ENCODE measurements at regions not wholly inside any gene's neighbourhood (a gene's known extent, or its start where the extent isn't known, plus 50 kb on each side); places are given as distances from the start of the nearest gene placed in this dataset.

DNA sequence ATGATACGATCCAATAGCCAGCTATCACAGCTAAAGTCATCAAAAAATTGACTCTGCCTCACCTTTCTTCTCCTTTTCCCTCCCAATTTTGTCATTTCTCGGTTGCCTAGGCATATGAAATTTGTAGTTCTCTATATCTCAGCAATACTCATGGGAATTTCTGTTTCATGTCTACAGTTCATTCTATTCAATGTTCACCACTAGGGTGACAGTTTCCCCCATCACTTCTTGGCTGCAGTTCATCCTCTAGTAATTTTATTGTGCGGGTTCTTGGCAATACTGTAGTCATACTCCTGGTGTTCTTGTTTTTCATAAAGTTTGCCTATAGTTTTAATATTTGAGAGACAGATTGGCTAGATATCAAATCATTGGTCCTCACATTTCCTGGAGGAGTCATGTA, 872.2 kb upstream of the ID2 start:
- no peak for TF ChIP-seq ZNF530 (tag by site-specific recombination; IDR thresholded peaks at IDR 0.05; ENCODE audit: low read depth)
- TF ChIP-seq, protein P1, sequence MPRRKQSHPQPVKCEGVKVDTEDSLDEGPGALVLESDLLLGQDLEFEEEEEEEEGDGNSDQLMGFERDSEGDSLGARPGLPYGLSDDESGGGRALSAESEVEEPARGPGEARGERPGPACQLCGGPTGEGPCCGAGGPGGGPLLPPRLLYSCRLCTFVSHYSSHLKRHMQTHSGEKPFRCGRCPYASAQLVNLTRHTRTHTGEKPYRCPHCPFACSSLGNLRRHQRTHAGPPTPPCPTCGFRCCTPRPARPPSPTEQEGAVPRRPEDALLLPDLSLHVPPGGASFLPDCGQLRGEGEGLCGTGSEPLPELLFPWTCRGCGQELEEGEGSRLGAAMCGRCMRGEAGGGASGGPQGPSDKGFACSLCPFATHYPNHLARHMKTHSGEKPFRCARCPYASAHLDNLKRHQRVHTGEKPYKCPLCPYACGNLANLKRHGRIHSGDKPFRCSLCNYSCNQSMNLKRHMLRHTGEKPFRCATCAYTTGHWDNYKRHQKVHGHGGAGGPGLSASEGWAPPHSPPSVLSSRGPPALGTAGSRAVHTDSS (tag by site-specific recombination; IDR thresholded peaks at IDR 0.05), result no peak
- TF ChIP-seq, protein P2, sequence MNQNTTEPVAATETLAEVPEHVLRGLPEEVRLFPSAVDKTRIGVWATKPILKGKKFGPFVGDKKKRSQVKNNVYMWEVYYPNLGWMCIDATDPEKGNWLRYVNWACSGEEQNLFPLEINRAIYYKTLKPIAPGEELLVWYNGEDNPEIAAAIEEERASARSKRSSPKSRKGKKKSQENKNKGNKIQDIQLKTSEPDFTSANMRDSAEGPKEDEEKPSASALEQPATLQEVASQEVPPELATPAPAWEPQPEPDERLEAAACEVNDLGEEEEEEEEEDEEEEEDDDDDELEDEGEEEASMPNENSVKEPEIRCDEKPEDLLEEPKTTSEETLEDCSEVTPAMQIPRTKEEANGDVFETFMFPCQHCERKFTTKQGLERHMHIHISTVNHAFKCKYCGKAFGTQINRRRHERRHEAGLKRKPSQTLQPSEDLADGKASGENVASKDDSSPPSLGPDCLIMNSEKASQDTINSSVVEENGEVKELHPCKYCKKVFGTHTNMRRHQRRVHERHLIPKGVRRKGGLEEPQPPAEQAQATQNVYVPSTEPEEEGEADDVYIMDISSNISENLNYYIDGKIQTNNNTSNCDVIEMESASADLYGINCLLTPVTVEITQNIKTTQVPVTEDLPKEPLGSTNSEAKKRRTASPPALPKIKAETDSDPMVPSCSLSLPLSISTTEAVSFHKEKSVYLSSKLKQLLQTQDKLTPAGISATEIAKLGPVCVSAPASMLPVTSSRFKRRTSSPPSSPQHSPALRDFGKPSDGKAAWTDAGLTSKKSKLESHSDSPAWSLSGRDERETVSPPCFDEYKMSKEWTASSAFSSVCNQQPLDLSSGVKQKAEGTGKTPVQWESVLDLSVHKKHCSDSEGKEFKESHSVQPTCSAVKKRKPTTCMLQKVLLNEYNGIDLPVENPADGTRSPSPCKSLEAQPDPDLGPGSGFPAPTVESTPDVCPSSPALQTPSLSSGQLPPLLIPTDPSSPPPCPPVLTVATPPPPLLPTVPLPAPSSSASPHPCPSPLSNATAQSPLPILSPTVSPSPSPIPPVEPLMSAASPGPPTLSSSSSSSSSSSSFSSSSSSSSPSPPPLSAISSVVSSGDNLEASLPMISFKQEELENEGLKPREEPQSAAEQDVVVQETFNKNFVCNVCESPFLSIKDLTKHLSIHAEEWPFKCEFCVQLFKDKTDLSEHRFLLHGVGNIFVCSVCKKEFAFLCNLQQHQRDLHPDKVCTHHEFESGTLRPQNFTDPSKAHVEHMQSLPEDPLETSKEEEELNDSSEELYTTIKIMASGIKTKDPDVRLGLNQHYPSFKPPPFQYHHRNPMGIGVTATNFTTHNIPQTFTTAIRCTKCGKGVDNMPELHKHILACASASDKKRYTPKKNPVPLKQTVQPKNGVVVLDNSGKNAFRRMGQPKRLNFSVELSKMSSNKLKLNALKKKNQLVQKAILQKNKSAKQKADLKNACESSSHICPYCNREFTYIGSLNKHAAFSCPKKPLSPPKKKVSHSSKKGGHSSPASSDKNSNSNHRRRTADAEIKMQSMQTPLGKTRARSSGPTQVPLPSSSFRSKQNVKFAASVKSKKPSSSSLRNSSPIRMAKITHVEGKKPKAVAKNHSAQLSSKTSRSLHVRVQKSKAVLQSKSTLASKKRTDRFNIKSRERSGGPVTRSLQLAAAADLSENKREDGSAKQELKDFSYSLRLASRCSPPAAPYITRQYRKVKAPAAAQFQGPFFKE (tag by site-specific recombination; IDR thresholded peaks at IDR 0.05; ENCODE audit: borderline replicate concordance), result no peak
- TF ChIP-seq ZNF16 (tag by site-specific recombination; IDR thresholded peaks at IDR 0.05; ENCODE audit: low read depth), result no peak
- TF ChIP-seq, protein P3, sequence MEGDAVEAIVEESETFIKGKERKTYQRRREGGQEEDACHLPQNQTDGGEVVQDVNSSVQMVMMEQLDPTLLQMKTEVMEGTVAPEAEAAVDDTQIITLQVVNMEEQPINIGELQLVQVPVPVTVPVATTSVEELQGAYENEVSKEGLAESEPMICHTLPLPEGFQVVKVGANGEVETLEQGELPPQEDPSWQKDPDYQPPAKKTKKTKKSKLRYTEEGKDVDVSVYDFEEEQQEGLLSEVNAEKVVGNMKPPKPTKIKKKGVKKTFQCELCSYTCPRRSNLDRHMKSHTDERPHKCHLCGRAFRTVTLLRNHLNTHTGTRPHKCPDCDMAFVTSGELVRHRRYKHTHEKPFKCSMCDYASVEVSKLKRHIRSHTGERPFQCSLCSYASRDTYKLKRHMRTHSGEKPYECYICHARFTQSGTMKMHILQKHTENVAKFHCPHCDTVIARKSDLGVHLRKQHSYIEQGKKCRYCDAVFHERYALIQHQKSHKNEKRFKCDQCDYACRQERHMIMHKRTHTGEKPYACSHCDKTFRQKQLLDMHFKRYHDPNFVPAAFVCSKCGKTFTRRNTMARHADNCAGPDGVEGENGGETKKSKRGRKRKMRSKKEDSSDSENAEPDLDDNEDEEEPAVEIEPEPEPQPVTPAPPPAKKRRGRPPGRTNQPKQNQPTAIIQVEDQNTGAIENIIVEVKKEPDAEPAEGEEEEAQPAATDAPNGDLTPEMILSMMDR (tag by site-specific recombination; IDR thresholded peaks at IDR 0.05), result no peak
- no peak for TF ChIP-seq ZNF184 (tag by site-specific recombination; IDR thresholded peaks at IDR 0.05)
- TF ChIP-seq SCRT2 (tag by site-specific recombination; IDR thresholded peaks at IDR 0.05), result no peak
- no peak for TF ChIP-seq ZNF292 (tag by site-specific recombination; IDR thresholded peaks at IDR 0.05; ENCODE audit: borderline replicate concordance, low read depth)
- no peak for TF ChIP-seq ZNF174 (tag by site-specific recombination; IDR thresholded peaks at IDR 0.05)
- TF ChIP-seq, protein P4, sequence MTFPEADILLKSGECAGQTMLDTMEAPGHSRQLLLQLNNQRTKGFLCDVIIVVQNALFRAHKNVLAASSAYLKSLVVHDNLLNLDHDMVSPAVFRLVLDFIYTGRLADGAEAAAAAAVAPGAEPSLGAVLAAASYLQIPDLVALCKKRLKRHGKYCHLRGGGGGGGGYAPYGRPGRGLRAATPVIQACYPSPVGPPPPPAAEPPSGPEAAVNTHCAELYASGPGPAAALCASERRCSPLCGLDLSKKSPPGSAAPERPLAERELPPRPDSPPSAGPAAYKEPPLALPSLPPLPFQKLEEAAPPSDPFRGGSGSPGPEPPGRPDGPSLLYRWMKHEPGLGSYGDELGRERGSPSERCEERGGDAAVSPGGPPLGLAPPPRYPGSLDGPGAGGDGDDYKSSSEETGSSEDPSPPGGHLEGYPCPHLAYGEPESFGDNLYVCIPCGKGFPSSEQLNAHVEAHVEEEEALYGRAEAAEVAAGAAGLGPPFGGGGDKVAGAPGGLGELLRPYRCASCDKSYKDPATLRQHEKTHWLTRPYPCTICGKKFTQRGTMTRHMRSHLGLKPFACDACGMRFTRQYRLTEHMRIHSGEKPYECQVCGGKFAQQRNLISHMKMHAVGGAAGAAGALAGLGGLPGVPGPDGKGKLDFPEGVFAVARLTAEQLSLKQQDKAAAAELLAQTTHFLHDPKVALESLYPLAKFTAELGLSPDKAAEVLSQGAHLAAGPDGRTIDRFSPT (tag by site-specific recombination; IDR thresholded peaks at IDR 0.05), result no peak
- no peak for TF ChIP-seq ZNF623 (tag by site-specific recombination; IDR thresholded peaks at IDR 0.05)
- TF ChIP-seq ZNF768 (tag by site-specific recombination; IDR thresholded peaks at IDR 0.05), result no peak
- TF ChIP-seq, protein P5, sequence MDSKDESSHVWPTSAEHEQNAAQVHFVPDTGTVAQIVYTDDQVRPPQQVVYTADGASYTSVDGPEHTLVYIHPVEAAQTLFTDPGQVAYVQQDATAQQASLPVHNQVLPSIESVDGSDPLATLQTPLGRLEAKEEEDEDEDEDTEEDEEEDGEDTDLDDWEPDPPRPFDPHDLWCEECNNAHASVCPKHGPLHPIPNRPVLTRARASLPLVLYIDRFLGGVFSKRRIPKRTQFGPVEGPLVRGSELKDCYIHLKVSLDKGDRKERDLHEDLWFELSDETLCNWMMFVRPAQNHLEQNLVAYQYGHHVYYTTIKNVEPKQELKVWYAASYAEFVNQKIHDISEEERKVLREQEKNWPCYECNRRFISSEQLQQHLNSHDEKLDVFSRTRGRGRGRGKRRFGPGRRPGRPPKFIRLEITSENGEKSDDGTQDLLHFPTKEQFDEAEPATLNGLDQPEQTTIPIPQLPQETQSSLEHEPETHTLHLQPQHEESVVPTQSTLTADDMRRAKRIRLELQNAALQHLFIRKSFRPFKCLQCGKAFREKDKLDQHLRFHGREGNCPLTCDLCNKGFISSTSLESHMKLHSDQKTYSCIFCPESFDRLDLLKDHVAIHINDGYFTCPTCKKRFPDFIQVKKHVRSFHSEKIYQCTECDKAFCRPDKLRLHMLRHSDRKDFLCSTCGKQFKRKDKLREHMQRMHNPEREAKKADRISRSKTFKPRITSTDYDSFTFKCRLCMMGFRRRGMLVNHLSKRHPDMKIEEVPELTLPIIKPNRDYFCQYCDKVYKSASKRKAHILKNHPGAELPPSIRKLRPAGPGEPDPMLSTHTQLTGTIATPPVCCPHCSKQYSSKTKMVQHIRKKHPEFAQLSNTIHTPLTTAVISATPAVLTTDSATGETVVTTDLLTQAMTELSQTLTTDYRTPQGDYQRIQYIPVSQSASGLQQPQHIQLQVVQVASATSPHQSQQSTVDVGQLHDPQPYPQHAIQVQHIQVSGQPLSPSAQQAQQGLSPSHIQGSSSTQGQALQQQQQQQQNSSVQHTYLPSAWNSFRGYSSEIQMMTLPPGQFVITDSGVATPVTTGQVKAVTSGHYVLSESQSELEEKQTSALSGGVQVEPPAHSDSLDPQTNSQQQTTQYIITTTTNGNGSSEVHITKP (tag by site-specific recombination; IDR thresholded peaks at IDR 0.05), result no peak
- TF ChIP-seq, protein P6, sequence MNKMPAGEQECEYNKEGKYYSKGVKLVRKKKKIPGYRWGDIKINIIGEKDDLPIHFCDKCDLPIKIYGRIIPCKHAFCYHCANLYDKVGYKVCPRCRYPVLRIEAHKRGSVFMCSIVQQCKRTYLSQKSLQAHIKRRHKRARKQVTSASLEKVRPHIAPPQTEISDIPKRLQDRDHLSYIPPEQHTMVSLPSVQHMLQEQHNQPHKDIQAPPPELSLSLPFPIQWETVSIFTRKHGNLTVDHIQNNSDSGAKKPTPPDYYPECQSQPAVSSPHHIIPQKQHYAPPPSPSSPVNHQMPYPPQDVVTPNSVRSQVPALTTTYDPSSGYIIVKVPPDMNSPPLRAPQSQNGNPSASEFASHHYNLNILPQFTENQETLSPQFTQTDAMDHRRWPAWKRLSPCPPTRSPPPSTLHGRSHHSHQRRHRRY (tag by site-specific recombination; IDR thresholded peaks at IDR 0.05), result no peak
